ENCODE measurements at regions not wholly inside any gene's neighbourhood (a gene's known extent, or its start where the extent isn't known, plus 50 kb on each side); places are given as distances from the start of the nearest gene placed in this dataset.

DNA sequence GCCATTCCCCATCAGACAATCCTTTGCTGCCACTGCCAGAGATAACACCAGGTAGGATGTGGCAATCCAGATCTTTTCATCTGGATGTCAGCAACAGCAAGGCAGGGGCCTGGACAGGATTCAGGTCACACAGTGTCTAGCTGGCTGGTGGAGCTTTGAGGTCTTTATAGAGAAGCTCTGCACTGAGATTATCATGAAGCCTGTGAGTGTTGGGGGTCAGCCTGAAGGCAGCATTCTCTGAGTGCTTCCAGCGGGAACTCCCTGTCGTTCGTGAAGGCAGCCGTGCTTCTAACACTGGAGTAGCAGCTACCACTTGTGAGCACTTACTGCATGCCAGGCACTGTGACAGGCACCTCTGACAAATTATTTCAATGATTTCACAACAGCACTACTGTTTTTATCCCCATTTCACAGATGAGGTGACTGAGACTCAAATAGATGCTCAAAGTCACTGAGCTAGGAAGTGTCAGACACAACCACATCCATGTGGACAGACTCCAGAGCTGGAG lies 85.7 kb downstream of the SEMA4F start:
- no peak for TF ChIP-seq ZNF549 (tag by site-specific recombination; IDR thresholded peaks at IDR 0.05)
- TF ChIP-seq ZNF501 (tag by site-specific recombination; IDR thresholded peaks at IDR 0.05) = no peak
- TF ChIP-seq HOXA7 (CRISPR knock-in tag; IDR thresholded peaks at IDR 0.05; ENCODE audit: borderline replicate concordance) = no peak
- TF ChIP-seq, protein P1, sequence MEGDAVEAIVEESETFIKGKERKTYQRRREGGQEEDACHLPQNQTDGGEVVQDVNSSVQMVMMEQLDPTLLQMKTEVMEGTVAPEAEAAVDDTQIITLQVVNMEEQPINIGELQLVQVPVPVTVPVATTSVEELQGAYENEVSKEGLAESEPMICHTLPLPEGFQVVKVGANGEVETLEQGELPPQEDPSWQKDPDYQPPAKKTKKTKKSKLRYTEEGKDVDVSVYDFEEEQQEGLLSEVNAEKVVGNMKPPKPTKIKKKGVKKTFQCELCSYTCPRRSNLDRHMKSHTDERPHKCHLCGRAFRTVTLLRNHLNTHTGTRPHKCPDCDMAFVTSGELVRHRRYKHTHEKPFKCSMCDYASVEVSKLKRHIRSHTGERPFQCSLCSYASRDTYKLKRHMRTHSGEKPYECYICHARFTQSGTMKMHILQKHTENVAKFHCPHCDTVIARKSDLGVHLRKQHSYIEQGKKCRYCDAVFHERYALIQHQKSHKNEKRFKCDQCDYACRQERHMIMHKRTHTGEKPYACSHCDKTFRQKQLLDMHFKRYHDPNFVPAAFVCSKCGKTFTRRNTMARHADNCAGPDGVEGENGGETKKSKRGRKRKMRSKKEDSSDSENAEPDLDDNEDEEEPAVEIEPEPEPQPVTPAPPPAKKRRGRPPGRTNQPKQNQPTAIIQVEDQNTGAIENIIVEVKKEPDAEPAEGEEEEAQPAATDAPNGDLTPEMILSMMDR (tag by site-specific recombination; IDR thresholded peaks at IDR 0.05) = no peak
- no peak for TF ChIP-seq ZNF274 (IDR thresholded peaks at IDR 0.05; ENCODE audit: low read length)
- no peak for TF ChIP-seq ZNF274 (tag by site-specific recombination; IDR thresholded peaks at IDR 0.05; ENCODE audit: borderline replicate concordance)
- no peak for TF ChIP-seq ZNF133 (tag by site-specific recombination; IDR thresholded peaks at IDR 0.05)

All from HEK293 (cell line).